ENCODE measurements at regions not wholly inside any gene's neighbourhood (a gene's known extent, or its start where the extent isn't known, plus 50 kb on each side); places are given as distances from the start of the nearest gene placed in this dataset.

GRCh38 chr9:18422296-18423036 lies 51.5 kb upstream of the ADAMTSL1 start:
- ATAC-seq (no peak), DNase-seq (no peak)
- intact Hi-C loops (cut with DNase I, micrococcal nuclease) = no loop called here

- intact Hi-C loops (cut with DNase I, micrococcal nuclease) = no loop called here
- no peak for DNase-seq
- no peak for ATAC-seq
Measured at GRCh38 chr9:18423791-18424531, 50.0 kb upstream of the ADAMTSL1 start.

Data from left colon (tissue), 2 donors.